GM23338 (cell line): ENCODE measurements at regions not wholly inside any gene's neighbourhood (a gene's known extent, or its start where the extent isn't known, plus 50 kb on each side); places are given as distances from the start of the nearest gene placed in this dataset.

Source experiments
- ATAC-seq: fragments of 200-7000 bp; cut with Tn5 transposase; 3 replicates; pipeline ENCODE4 v1.9.1; 2020
- DNase-seq: peaks from one replicate; pipeline ENCODE4 v3.0.0-alpha.2; 2015; ENCODE audit warnings: low spot score
- H2AFZ ChIP-seq: fragments of 200-600 bp; sonication (generic); 2 replicates; pipeline ENCODE4 v1.8.0; 2016; ENCODE audit warnings: antibody characterized with exemption, mild to moderate bottlenecking, moderate library complexity
- H3F3A ChIP-seq: fragments of 200-600 bp; sonication (generic); replicated peaks from 2 replicates; pipeline ENCODE4 v1.8.0; 2017; ENCODE audit warnings: antibody characterized with exemption, mixed run types, low read depth
- H3K27ac ChIP-seq: fragments of 200-600 bp; sonication (generic); 2 replicates; pipeline ENCODE4 v1.6.1; 2016; ENCODE audit warnings: low read depth
- H3K27me3 ChIP-seq: fragments of 200-600 bp; sonication (generic); 2 replicates; pipeline ENCODE4 v1.8.0; 2016; ENCODE audit warnings: mild to moderate bottlenecking, mixed run types, moderate library complexity; ENCODE audit not compliant: insufficient read depth
- H3K36me3 ChIP-seq: fragments of 200-600 bp; sonication (generic); 2 replicates; pipeline ENCODE4 v1.8.0; 2016; ENCODE audit warnings: mild to moderate bottlenecking; ENCODE audit not compliant: insufficient read depth
- H3K4me1 ChIP-seq: fragments of 200-600 bp; sonication (generic); 2 replicates; pipeline ENCODE4 v1.8.0; 2016; ENCODE audit warnings: mild to moderate bottlenecking, moderate library complexity; ENCODE audit not compliant: insufficient read depth
- H3K4me2 ChIP-seq: fragments of 200-600 bp; sonication (generic); 2 replicates; pipeline ENCODE4 v1.7.1; 2017; ENCODE audit warnings: mixed run types
- H3K4me3 ChIP-seq: fragments of 200-600 bp; sonication (generic); 2 replicates; pipeline ENCODE4 v1.6.1; 2016; ENCODE audit warnings: mixed run types
- H3K79me2 ChIP-seq: fragments of 200-600 bp; sonication (generic); replicated peaks from 2 replicates; pipeline ENCODE4 v1.8.0; 2017; ENCODE audit warnings: mild to moderate bottlenecking; ENCODE audit not compliant: insufficient read depth
- H3K9me2 ChIP-seq: fragments of 200-600 bp; sonication (generic); 2 replicates; pipeline ENCODE4 v1.8.0; 2017; ENCODE audit not compliant: insufficient read depth
- H4K20me1 ChIP-seq: fragments of 200-600 bp; sonication (generic); replicated peaks from 2 replicates; pipeline ENCODE4 v1.8.0; 2017; ENCODE audit warnings: mild to moderate bottlenecking; ENCODE audit not compliant: insufficient read depth
- H3K27ac Mint-ChIP-seq: 2 replicates; pipeline ENCODE4 v1.8.0; 2020; ENCODE audit warnings: inconsistent platforms, mild to moderate bottlenecking, moderate library complexity, mixed read lengths
- H3K27me3 Mint-ChIP-seq: 3 replicates; pipeline ENCODE4 v1.8.0; 2022; ENCODE audit warnings: low read depth, mild to moderate bottlenecking, moderate library complexity, mixed read lengths, inconsistent platforms; ENCODE audit not compliant: insufficient read depth, poor library complexity
- H3K36me3 Mint-ChIP-seq: 3 replicates; pipeline ENCODE4 v1.8.0; 2021; ENCODE audit warnings: low read depth, mild to moderate bottlenecking, inconsistent platforms, moderate library complexity, mixed read lengths
- H3K4me1 Mint-ChIP-seq: 3 replicates; pipeline ENCODE4 v1.8.0; 2020; ENCODE audit warnings: mild to moderate bottlenecking, inconsistent platforms, mixed read lengths
- H3K4me3 Mint-ChIP-seq: 3 replicates; pipeline ENCODE4 v1.8.0; 2021; ENCODE audit warnings: moderate library complexity, mild to moderate bottlenecking, inconsistent platforms, mixed read lengths
- H3K9me3 Mint-ChIP-seq: 3 replicates; pipeline ENCODE4 v1.8.0; 2020; ENCODE audit warnings: moderate library complexity, mild to moderate bottlenecking, inconsistent platforms, mixed read lengths
- CREB1 ChIP-seq: fragments of 250-450 bp; sonication (Bioruptor Pico); IDR thresholded peaks from 2 replicates; pipeline ENCODE4 v1.5.0; 2020; ENCODE audit warnings: low read depth, mild to moderate bottlenecking, moderate library complexity
- POLR2AphosphoS5 ChIP-seq: IDR thresholded peaks from 2 replicates; pipeline ENCODE4 v1.6.1; 2016; ENCODE audit warnings: antibody characterized with exemption, low read depth
- ZNF114 ChIP-seq: fragments of 250-450 bp; sonication (Bioruptor Pico); IDR thresholded peaks from 2 replicates; pipeline ENCODE4 v1.5.0; 2020; ENCODE audit warnings: mild to moderate bottlenecking, moderate library complexity
- TF ChIP-seq, protein P1 (sequence below): fragments of 250-450 bp; sonication (Bioruptor Pico); IDR thresholded peaks from 2 replicates; pipeline ENCODE4 v1.5.0; 2020; ENCODE audit warnings: mild to moderate bottlenecking, moderate library complexity

DNA sequence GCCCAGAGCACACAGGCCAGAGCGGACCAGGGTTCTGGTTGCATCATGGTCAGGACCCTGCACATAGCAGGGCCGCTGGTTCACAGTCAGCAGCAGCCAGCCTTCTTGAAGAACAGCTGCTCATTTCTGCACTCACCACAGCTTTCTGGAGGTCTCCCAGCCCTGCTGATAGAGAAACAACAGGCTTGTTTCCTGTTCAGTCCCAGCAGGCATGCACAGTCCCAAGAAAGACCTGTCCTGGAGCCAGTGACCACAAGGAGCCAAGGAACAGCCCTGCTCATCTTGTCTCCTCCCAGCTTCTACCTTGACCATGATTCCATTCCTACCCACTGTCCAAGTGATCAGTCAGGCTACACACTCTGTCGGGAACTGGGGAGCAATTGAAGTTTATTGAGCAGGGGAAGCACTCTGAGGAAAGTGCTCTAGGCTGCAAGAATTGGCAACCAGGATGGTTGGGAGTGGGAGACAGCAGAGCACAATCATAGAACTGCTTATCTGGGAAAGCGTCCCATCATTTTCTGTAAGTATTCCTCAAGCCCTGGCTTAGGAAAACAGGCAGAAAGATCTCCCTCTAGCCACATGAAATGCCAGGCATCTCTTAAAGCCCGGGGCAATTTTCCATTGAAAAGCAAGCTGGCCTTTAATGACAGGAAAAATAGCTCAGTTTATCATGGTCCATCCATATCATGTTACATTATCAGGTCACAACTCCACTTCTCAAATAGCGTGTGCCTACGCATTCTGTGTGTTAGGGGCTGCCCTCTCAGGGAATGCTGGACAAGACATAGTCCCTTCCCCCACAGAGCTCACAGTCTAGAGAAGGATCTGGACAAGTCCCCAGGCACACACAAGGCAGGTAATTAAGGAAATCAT is 155.4 kb upstream of the FOXF1 start (continued):
- TF ChIP-seq, protein P1, sequence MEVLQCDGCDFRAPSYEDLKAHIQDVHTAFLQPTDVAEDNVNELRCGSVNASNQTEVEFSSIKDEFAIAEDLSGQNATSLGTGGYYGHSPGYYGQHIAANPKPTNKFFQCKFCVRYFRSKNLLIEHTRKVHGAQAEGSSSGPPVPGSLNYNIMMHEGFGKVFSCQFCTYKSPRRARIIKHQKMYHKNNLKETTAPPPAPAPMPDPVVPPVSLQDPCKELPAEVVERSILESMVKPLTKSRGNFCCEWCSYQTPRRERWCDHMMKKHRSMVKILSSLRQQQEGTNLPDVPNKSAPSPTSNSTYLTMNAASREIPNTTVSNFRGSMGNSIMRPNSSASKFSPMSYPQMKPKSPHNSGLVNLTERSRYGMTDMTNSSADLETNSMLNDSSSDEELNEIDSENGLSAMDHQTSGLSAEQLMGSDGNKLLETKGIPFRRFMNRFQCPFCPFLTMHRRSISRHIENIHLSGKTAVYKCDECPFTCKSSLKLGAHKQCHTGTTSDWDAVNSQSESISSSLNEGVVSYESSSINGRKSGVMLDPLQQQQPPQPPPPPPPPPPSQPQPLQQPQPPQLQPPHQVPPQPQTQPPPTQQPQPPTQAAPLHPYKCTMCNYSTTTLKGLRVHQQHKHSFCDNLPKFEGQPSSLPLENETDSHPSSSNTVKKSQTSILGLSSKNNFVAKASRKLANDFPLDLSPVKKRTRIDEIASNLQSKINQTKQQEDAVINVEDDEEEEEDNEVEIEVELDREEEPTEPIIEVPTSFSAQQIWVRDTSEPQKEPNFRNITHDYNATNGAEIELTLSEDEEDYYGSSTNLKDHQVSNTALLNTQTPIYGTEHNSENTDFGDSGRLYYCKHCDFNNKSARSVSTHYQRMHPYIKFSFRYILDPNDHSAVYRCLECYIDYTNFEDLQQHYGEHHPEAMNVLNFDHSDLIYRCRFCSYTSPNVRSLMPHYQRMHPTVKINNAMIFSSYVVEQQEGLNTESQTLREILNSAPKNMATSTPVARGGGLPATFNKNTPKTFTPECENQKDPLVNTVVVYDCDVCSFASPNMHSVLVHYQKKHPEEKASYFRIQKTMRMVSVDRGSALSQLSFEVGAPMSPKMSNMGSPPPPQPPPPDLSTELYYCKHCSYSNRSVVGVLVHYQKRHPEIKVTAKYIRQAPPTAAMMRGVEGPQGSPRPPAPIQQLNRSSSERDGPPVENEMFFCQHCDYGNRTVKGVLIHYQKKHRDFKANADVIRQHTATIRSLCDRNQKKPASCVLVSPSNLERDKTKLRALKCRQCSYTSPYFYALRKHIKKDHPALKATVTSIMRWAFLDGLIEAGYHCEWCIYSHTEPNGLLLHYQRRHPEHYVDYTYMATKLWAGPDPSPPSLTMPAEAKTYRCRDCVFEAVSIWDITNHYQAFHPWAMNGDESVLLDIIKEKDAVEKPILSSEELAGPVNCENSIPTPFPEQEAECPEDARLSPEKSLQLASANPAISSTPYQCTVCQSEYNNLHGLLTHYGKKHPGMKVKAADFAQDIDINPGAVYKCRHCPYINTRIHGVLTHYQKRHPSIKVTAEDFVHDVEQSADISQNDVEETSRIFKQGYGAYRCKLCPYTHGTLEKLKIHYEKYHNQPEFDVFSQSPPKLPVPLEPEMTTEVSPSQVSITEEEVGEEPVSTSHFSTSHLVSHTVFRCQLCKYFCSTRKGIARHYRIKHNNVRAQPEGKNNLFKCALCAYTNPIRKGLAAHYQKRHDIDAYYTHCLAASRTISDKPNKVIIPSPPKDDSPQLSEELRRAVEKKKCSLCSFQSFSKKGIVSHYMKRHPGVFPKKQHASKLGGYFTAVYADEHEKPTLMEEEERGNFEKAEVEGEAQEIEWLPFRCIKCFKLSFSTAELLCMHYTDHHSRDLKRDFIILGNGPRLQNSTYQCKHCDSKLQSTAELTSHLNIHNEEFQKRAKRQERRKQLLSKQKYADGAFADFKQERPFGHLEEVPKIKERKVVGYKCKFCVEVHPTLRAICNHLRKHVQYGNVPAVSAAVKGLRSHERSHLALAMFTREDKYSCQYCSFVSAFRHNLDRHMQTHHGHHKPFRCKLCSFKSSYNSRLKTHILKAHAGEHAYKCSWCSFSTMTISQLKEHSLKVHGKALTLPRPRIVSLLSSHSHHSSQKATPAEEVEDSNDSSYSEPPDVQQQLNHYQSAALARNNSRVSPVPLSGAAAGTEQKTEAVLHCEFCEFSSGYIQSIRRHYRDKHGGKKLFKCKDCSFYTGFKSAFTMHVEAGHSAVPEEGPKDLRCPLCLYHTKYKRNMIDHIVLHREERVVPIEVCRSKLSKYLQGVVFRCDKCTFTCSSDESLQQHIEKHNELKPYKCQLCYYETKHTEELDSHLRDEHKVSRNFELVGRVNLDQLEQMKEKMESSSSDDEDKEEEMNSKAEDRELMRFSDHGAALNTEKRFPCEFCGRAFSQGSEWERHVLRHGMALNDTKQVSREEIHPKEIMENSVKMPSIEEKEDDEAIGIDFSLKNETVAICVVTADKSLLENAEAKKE (CRISPR knock-in tag): no peak
- TF ChIP-seq ZNF114 (no peak), CREB1 (CRISPR knock-in tag) (no peak)

DNA sequence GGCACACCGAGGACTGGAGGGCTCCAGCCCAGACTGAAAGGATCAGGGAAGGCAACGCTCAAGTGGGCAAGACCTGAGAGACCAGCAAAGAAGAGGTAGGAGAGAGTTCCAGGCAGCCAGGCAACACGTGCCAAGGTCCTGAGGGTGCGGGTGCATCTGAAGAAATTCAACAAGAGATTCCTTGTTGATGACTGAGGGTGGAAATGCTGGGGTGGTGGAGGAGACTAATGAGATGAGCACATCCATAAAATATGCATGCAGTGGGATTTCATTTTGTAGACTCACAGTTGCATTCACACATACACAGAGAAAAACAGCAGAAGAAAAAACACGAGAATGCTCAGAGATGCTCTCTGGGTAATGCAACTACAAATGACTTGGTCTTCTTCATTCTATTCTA is 154.8 kb upstream of the FOXF1 start:
- Histone ChIP-seq H3F3A (0 out of 2 replicates have a peak, but pooled peaks cover 2% of the 10 kb centered on the region), H3K36me3 (no peaks in the 10 kb centered on the region), H3K9me2 (no peaks in the 10 kb centered on the region), H4K20me1 (no peaks in the 10 kb centered on the region), H3K27ac (no peak overlapping the region), H3K79me2 (no peaks in the 10 kb centered on the region), H3K4me1 (peaks cover 23% of the 10 kb centered on the region), H3K4me3 (no peak overlapping the region), H3K4me2 (no peak overlapping the region), H2AFZ (no peak overlapping the region), H3K27me3 (no peaks in the 10 kb centered on the region)
- Mint-ChIP-seq H3K27me3 (peaks cover 9% of the 10 kb centered on the region), H3K36me3 (peaks cover 12% of the 10 kb centered on the region), H3K9me3 (peaks cover 17% of the 10 kb centered on the region), H3K4me1 (peaks cover 38% of the 10 kb centered on the region), H3K27ac (no peak overlapping the region), H3K4me3 (no peak overlapping the region)
- no peak for TF ChIP-seq POLR2AphosphoS5
- DNase-seq (no peak), ATAC-seq (no peak)
